ENCODE measurements at regions not wholly inside any gene's neighbourhood (a gene's known extent, or its start where the extent isn't known, plus 50 kb on each side); places are given as distances from the start of the nearest gene placed in this dataset.

DNA sequence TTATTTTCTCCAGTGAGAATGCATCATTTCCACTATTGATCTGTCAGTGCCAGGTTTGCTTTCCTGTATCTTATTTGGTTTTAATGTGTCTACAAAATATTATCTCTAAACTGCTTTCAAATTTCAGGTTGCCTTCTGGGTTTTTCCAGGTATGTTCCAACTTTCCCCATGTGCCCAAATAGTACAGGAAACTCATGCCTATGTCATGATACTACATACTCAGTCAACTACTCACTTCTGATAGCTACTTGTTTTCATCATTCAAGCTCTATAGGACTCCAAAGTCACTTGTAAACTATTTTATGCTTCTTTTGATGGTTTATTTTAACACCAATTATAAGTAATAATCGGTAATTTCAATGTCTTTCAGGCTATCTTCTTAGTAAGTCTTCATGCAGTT is 134.8 kb upstream of the TTC14 start:
- TF ChIP-seq, protein P1, sequence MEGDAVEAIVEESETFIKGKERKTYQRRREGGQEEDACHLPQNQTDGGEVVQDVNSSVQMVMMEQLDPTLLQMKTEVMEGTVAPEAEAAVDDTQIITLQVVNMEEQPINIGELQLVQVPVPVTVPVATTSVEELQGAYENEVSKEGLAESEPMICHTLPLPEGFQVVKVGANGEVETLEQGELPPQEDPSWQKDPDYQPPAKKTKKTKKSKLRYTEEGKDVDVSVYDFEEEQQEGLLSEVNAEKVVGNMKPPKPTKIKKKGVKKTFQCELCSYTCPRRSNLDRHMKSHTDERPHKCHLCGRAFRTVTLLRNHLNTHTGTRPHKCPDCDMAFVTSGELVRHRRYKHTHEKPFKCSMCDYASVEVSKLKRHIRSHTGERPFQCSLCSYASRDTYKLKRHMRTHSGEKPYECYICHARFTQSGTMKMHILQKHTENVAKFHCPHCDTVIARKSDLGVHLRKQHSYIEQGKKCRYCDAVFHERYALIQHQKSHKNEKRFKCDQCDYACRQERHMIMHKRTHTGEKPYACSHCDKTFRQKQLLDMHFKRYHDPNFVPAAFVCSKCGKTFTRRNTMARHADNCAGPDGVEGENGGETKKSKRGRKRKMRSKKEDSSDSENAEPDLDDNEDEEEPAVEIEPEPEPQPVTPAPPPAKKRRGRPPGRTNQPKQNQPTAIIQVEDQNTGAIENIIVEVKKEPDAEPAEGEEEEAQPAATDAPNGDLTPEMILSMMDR (IDR thresholded peaks at IDR 0.05 in 4 of 5, conservative IDR thresholded peaks at IDR 0.05 in 1 of 5): no peak
- no peak for TF ChIP-seq POLR2A (IDR thresholded peaks at IDR 0.05)
